HL-60/S4 (cell line): ENCODE measurements at regions not wholly inside any gene's neighbourhood (a gene's known extent, or its start where the extent isn't known, plus 50 kb on each side); places are given as distances from the start of the nearest gene placed in this dataset.
"Not testable (repeated sequence)": the region's sequence is repeated elsewhere in the genome, so short reads cannot be mapped to it uniquely, and the experiment has no call there.

Source experiments
- in situ Hi-C: fragments of 300-500 bp; cut with MboI; formaldehyde crosslinking; loops from 2 replicates; pipeline ENCODE4 v1.14.3; 2022; ENCODE audit warnings: low sequenced_read_pairs

DNA sequence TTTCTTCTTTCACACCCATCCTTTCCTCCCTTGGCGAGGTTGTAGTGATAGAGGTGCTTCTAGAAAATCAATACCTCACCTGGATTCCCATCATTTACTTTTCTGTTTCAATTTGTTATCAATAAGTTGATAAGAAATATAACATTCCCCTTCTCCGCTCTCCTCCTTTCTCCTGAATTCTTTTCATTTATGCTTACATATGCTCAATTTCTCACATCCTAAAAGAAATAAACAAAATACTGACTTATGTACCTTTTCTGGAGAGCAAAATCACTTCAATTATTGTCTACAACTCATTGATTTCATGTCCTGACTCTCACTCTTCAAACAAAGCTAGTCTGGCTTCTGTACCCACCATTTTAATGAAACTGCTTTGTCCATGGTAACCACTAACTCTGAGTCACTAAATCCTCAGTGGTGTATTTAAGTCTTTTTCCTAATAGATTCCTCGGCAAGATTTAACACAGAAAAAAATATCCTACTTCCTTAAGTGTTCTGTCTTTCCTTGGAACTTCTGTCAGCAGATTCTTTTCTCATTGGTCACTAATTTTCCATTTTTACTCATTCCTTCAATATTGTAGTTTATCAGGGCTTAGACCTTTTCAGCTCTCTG is 289.6 kb downstream of the RFPL4B start:
- in situ Hi-C loops: no loop called here

DNA sequence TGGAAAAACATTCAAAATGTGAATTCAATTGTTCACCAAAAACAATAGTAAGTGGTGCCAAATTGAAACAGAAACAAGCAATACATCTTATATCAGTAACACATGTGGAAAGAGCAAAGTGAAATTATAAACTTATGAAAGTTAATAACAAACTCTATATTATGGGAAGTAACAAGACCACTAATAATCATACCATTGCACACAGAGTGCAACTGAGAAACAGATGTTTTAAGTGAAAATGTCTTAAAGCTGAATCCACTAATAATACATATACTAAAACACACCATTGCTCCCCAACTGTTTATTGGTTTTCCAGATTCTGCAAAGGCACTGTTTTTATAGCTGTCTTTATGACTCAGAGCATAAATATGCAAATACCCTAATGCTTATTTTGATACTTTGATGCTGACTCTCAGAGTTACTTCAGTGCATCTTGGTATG is 292.3 kb downstream of the RFPL4B start:
- in situ Hi-C loops: no loop called here

DNA sequence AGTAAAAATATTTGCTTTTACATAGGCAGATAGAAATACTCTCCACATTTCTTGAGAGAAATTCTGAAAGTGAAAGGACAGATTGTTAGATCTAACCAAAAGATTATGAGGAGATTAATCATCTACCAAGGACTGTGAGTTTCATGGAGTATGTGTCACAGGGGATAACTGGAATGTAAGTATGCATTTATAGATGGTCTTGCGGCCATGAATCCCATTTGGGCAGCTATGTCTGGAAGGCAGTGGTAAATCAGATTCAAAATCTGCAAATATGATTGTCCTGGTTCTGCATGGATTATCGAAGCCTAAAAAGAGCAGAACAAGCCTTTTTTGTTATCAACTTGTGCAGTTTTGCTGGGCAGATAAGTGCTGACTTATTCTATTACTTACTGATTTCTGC is 293.8 kb downstream of the RFPL4B start:
- in situ Hi-C loops: no loop called here

DNA sequence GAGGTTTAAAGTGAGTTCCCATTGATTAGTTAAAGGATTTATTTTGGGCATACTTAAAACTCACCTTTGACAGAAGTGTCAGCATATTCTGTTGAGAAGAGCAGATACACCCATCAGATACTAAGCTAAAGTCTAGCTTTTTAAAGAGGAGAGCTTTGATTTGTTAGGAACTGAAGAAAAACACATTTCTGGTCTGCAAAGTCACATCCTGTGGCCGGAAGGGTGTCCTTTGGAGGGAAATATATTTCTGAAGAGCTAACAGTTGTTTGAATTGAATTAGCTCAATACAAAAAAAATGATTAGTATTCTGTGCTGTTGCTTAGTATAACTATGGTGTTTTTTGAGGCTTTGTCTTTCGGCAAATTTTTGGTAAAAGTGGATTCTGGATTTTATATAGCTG is 302.7 kb downstream of the RFPL4B start:
- in situ Hi-C loops: no loop called here

DNA sequence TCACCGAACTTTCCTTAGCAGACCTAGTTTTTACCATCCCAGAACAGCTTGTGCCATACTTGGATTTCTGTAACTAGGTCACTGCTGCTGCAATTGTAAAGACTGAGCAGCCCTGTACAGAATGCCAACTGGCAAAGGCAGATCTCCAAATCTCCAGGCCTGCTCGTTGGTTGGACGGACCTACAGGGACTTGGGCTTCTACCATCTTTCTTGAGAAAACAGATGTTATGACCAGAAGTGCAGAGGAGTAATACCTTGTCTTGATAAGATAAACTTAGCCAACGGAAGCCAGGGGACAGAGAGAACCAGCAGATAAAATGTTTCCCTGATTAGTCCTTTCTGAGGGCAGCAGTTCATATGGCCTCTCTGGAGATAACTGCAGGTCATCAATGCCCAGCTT is 304.1 kb downstream of the RFPL4B start:
- in situ Hi-C loops: no loop called here

DNA sequence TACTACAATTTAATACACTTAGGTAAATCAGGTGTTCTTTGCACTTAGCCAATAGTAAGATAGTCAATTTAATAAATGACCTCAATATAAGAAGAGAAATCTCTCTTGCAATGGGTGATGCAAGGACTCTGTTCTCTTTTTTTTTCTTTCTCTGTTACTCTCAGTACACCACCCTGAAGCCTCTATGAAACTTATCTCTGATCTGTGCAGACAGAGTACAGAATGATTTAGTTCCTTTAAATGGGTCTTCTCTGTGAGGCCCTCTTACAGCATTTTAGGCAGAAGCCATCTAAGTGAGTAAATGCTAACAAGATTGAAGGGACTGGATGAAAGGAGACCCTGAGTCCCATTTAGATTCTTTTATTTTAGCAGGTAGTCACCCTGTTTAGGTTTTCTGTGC is 312.8 kb downstream of the RFPL4B start:
- in situ Hi-C loops: no loop called here

DNA sequence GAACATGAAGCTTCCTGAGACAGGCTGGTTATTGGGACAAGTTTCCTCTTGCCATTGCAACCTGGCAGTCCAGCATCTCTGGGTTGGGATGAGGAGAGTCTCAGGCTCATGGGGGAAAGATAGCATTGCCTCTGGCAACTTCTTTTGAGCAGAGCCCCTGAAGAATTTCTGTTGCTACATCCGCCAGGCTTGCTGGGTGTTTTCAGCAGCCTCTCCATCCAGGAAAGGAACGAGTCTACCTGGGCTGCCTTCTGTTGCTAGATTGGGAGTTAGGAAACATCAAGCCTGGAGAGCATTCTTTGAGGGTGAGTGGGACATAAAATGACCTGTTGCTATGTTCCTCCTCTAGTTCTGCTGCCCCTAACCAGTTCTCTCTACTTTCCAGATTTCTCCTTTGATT is 313.5 kb downstream of the RFPL4B start:
- in situ Hi-C loops: no loop called here

DNA sequence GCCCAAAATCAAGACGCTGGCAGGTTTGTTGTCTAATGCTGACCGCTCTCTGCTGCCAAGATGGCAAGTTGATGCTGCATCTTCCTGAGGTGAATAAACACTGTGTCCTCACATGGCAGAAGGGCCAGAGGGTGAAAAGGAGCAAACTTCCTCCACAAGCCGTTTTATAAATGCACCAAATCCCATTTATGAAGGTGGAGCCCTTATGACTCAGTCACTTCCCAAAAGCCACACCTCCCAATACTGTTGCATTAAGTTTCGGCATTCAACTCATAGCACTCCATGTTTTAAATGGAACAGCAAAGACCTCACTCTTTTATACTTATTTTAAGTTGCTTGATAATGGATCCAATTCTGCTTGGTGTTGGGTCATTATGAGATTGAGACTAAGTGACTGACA is 316.6 kb downstream of the RFPL4B start:
- in situ Hi-C loops: no loop called here

DNA sequence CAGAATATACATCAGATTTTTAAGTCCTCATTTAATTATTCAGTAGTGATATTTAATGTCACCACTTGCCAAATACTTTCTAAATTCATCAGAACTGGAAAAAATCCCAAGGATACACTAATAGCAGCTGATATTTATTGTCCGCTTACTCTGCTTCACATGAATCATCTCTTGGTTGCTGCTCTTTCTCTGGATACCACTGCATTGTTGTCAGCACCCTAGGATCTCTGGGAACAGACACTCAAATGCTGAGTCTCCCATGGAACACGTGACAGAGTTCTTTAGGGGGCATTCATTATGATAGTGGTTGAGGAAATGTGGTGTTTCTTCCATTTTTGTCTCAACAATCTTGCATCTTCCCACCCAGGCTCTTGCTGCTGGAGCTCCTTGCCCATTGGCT is 318.0 kb downstream of the RFPL4B start:
- in situ Hi-C loops: no loop called here

DNA sequence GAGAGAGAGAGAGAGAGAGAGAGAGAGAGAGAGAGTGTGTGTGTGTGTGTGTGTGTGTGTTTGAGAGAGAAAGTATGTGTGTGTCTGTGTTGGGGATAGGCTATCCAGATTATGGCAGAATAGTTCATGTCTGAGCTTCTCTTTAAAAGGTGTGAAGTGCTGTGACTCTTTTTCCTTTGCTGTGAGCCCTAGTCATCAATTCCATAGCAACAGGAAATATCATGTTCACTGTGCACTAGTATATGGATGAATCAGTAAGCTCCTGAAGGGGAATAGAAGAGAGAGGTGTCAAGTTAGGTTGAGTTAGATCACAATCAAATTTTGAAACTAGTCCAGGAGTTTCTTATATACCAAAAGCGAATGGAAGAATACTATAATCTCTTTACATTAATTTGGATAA is 318.7 kb downstream of the RFPL4B start:
- in situ Hi-C loops: no loop called here

DNA sequence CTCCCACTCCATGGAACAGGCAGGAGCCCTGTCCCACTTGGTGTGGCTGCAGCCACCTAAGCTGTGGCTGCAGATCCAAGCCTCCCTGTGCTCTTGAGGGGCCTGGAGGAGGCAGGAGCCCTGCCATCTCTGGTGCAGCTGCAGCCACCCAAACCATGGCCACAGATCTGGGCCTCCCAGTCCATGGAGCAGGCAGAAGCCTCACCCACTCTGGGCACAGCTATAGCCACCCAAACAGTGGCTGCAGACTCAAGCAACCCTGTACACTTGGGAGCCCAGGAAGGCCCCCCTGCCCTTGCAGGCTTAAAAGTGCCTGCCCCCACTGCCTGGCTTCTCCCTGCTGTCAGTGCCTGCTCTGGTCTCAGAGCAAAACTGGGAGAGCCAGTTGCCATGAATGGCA is 320.3 kb downstream of the RFPL4B start:
- in situ Hi-C loops: no loop called here

DNA sequence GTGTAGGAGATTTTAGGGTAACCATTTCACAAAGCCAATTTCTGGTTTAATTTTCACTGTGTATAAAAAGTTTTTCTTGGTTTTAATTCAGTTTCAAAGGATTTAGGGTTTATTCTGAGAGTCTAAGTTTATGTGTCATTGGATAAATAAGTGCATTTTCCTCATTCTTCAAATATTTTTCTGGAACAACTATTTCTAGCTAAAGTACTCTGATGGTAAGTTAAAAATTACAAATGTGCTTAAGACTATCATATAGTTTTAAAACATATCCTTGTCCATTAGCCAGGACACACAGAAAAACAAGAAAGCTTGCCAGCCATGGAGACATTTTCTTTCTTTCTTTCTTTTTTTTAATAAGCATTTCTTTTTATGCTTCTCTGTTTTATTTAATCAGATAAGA is 333.0 kb downstream of the RFPL4B start:
- in situ Hi-C loops: no loop called here

DNA sequence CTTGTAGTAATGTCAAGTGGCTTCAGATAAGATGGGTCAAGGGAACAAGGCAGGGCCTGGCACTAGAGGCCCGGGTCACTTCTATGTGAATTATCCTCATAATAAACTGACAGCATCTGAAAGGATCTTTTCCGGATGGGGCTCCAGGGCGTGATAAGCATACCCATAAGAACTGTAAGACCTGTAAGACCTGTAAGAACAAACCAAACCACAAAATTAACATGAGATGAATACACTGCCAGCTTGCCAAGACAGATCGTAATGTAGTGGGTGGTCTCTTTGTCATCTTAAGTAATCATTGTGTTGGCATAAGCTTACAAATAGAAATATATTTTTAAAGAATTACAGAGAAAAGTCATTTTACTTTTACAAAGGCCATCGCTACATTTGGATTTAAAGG is 334.9 kb downstream of the RFPL4B start:
- in situ Hi-C loops: no loop called here

DNA sequence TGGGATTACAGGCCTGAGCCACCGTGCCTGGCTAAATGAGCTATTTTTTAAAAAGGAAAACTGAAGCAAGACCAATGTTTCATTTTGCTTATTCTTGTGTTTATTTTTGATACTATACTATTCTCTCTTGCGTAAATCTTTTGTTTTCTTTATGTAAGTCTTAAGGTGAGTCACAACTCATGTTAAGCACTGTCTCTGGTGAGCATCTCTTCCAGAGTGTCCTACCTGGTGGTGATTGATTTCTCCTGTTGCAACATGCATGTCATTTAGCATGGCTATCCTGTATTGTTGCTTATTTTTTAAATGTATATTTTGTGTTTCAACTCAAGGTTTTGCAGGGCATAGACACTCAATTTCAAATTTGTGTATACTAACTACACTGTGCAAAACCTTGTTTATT is 336.0 kb downstream of the RFPL4B start:
- in situ Hi-C loops: no loop called here

DNA sequence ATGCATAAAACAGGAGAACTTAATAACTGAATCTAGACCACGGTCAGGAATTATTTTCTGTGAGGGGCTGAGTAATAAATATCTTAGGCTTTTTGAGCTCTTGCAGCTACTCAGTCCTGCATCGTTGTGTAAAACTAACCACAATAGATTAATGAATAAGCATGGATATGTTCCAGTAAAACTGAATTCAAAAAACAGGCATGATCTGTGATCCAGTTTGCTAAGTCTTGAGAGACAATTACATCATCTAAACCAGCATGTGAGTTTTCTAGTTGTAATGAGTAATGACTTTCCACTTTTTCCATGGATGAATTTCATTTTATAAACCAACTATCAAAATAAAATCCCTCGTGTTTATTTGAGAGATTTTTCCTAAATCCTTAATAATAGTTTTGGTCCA is 336.8 kb downstream of the RFPL4B start:
- in situ Hi-C loops: no loop called here

DNA sequence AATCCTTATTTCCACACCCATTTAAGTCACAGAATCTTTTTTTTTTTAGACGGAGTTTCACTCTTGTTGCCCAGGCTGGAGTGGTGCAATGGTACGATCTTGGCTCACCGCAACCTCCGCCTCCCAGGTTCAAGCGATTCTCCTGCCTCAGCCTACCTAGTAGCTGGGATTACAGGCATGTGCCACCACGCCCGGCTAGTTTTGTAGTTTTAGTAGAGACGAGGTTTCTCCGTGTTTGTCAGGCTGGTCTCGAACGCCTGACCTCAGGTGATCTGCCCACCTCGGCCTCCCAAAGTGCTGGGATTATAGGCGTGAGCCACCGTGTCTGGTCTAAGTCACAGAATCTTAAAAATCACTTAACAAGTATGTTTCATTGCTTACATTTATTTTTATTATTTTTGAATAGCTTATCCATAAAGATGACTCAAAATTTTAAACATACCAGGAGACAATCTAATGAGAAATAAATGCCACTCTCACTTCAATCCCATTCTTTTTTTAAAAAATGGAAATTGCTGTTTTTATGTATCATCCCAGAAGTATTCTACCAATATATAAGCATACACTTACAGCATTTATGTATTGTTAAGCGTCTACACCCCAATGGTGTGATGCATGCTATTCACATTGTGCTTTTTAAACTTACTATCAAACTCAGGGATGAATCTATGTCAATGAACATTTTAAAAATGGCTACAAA is 338.5 kb downstream of the RFPL4B start:
- in situ Hi-C loops: not testable (repeated sequence)

DNA sequence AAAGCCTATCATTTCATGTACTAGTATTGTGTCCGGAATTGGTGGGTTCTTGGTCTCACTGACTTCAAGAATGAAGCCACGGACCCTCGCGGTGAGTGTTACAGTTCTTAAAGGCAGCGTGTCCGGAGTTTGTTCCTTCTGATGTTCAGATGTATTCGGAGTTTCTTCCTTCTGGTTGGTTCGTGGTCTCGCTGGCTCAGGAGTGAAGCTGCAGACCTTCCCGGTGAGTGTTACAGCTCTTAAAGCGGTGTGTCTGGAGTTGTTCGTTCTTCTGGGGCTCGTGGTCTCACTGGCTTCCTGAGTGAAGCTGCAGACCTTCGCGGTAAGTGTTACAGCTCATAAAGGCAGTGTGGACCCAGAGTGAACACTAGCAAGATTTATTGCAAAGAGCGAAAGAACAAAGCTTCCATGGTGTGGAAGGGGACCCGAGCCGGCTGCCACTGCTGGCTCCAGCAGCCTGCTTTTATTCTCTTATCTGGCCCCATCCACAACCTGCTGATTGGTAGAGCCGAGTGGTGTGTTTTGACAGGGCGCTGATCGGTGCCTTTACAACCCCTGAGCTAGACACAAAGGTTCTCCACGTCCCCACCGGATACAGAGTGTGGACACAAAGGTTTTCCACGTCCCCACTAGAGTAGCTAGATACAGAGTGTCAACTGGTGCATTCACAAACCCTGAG is 341.5 kb downstream of the RFPL4B start:
- in situ Hi-C loops: not testable (repeated sequence)

DNA sequence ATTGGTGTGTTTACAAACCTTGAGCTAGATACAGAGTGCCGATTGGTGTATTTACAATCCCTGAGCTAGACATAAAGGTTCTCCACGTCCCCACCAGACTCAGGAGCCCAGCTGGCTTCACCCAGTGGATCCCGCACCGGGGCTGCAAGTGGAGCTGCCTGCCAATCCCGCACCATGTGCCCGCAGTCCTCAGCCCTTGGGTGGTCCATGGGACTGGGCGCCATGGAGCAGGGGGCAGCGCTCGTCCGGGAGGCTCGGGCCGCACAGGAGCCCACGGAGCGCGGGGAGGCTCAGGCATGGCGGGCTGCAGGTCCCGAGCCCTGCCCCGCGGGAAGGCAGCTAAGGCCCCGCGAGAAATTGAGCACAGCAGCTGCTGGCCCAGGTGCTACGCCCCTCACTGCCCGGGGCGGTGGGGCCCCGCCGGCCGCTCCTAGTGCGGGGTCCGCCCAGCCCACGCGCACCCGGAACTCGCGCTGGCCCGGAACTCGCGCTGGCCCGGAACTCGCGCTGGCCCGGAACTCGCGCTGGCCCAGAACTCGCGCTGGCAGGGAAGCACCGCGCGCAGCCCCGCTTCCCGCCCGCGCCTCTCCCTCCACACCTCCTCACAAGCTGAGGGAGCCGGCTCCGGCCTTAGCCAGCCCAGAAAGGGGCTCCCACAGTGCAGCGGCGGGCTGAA is 342.2 kb downstream of the RFPL4B start:
- in situ Hi-C loops: not testable (repeated sequence)

DNA sequence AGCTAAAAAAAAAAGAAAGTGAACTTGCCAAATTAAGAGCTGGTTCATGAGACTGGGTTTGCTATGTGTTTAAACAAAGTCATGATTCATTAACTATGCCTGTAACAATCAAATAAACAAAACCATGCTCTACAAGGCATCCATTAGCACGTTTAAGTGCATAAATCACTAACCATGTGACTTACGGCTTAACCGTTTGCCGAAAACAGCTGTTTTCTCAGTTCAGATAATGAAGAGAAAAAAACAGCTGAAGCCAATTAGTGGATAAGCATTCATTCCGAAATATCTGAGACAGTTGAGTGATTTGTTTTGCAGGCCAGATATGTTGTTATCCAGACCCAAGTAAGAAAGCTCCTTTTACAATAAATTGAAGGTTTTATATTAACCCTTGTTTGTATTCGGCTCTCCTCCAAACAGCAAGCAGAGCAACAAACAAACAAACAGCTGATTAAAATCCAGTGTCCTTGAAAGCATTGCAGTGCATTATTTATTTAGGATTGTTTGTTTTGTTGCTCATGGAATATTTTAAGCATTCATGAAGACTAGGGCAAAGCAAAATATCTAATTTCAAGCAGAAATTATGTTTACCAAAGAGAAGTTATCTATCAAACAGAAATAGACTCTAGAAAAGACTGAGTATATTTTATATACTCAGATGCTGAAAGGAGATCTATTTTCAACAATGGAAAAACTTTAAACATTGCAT is 343.5 kb downstream of the RFPL4B start:
- in situ Hi-C loops: no loop called here

DNA sequence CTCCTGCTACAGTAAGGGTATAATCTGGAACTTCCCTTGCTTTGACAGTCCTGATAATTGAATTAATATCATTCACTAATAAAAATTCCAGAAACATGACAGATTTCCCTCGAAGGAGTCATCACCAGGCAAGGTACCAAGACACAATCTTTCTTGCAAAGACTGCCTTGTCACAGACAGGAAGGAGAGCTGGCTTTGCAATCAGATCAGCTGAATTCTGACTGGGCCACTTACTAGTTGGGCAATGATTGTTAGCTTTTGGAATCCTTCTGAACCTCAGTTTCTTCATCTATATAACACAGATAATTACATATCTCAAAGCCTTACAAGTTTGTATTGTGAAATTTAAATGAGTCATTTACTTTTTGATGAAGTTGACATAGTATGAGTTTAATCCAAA is 344.2 kb downstream of the RFPL4B start:
- in situ Hi-C loops: no loop called here

DNA sequence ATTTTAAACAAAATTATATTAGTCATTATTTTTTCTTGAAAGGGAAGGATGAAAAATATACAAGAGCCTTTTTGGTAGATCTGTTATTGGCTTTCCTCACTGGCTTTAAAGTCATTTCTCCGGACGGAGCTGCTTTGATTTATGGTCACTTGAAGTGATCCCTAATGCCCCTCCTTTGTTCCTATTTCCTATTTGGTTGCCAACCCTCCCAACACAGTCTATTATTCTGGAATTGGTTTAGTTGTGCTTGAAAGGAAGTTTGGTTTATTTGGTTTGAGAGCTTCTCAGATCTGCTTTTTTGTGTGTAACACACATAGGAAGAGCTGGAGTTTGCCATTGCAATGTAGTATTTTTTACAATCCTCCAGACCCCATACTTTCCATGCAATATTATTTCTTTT is 347.9 kb downstream of the RFPL4B start:
- in situ Hi-C loops: no loop called here
